SK-N-SH treated with all-trans-retinoic acid at 6 μM for 48 hours (cell line): ENCODE measurements at regions not wholly inside any gene's neighbourhood (a gene's known extent, or its start where the extent isn't known, plus 50 kb on each side); places are given as distances from the start of the nearest gene placed in this dataset.

ENCODE experiments used
- ARNTL ChIP-seq: fragments of 450-650 bp; formaldehyde crosslinking; IDR thresholded peaks from 2 replicates; pipeline ENCODE4 v1.5.0; 2020; ENCODE audit warnings: low read depth, mild to moderate bottlenecking, moderate library complexity, borderline replicate concordance
- ESRRG ChIP-seq: fragments of 250-450 bp; sonication (Bioruptor Pico); IDR thresholded peaks from 2 replicates; pipeline ENCODE4 v1.6.1; 2021; ENCODE audit warnings: mild to moderate bottlenecking
- RARB ChIP-seq: fragments of 250-450 bp; sonication (Bioruptor Pico); IDR thresholded peaks from 2 replicates; pipeline ENCODE4 v1.8.0; 2021; ENCODE audit warnings: mild to moderate bottlenecking, moderate library complexity
- SNAI2 ChIP-seq: fragments of 250-450 bp; sonication (Bioruptor Pico); IDR thresholded peaks from 2 replicates; pipeline ENCODE4 v1.5.0; 2020; ENCODE audit warnings: mild to moderate bottlenecking, moderate library complexity
- TOX ChIP-seq: fragments of 250-450 bp; sonication (Bioruptor Pico); IDR thresholded peaks from 2 replicates; pipeline ENCODE4 v1.8.0; 2021; ENCODE audit warnings: mild to moderate bottlenecking, moderate library complexity, borderline replicate concordance
- ZFP3 ChIP-seq: fragments of 250-450 bp; sonication (Bioruptor Pico); IDR thresholded peaks from 2 replicates; pipeline ENCODE4 v1.5.0; 2020; ENCODE audit warnings: mild to moderate bottlenecking, moderate library complexity
- ZFP30 ChIP-seq: fragments of 450-650 bp; formaldehyde crosslinking; IDR thresholded peaks from 2 replicates; pipeline ENCODE4 v1.5.0; 2022; ENCODE audit warnings: mild to moderate bottlenecking, moderate library complexity
- ZNF565 ChIP-seq: fragments of 450-650 bp; formaldehyde crosslinking; conservative IDR thresholded peaks from 2 replicates; pipeline ENCODE4 v1.5.0; 2020; ENCODE audit warnings: low read depth, mild to moderate bottlenecking, moderate library complexity
- ZNF70 ChIP-seq: fragments of 450-650 bp; formaldehyde crosslinking; IDR thresholded peaks from 2 replicates; pipeline ENCODE4 v1.5.0; 2020; ENCODE audit warnings: mild to moderate bottlenecking, moderate library complexity
- TF ChIP-seq, protein P1 (sequence below): fragments of 250-450 bp; sonication (Bioruptor Pico); IDR thresholded peaks from 2 replicates; pipeline ENCODE4 v1.5.1; 2020; ENCODE audit warnings: low read depth, mild to moderate bottlenecking, moderate library complexity
- TF ChIP-seq, protein P2 (sequence below): fragments of 250-450 bp; sonication (Bioruptor Pico); IDR thresholded peaks from 2 replicates; pipeline ENCODE4 v1.5.0; 2020; ENCODE audit warnings: mild to moderate bottlenecking, moderate library complexity

- TF ChIP-seq ZNF565 (CRISPR knock-in tag) (no peak), SNAI2 (CRISPR knock-in tag) (no peak), ZNF70 (CRISPR knock-in tag) (no peak), ESRRG (CRISPR knock-in tag) (no peak), TOX (CRISPR knock-in tag) (no peak), ARNTL (CRISPR knock-in tag) (no peak), RARB (CRISPR knock-in tag) (no peak), ZFP30 (CRISPR knock-in tag) (no peak), ZFP3 (CRISPR knock-in tag) (no peak)
- TF ChIP-seq, protein P1, sequence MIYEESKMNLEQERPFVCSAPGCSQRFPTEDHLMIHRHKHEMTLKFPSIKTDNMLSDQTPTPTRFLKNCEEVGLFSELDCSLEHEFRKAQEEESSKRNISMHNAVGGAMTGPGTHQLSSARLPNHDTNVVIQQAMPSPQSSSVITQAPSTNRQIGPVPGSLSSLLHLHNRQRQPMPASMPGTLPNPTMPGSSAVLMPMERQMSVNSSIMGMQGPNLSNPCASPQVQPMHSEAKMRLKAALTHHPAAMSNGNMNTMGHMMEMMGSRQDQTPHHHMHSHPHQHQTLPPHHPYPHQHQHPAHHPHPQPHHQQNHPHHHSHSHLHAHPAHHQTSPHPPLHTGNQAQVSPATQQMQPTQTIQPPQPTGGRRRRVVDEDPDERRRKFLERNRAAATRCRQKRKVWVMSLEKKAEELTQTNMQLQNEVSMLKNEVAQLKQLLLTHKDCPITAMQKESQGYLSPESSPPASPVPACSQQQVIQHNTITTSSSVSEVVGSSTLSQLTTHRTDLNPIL, result no peak
- TF ChIP-seq, protein P2, sequence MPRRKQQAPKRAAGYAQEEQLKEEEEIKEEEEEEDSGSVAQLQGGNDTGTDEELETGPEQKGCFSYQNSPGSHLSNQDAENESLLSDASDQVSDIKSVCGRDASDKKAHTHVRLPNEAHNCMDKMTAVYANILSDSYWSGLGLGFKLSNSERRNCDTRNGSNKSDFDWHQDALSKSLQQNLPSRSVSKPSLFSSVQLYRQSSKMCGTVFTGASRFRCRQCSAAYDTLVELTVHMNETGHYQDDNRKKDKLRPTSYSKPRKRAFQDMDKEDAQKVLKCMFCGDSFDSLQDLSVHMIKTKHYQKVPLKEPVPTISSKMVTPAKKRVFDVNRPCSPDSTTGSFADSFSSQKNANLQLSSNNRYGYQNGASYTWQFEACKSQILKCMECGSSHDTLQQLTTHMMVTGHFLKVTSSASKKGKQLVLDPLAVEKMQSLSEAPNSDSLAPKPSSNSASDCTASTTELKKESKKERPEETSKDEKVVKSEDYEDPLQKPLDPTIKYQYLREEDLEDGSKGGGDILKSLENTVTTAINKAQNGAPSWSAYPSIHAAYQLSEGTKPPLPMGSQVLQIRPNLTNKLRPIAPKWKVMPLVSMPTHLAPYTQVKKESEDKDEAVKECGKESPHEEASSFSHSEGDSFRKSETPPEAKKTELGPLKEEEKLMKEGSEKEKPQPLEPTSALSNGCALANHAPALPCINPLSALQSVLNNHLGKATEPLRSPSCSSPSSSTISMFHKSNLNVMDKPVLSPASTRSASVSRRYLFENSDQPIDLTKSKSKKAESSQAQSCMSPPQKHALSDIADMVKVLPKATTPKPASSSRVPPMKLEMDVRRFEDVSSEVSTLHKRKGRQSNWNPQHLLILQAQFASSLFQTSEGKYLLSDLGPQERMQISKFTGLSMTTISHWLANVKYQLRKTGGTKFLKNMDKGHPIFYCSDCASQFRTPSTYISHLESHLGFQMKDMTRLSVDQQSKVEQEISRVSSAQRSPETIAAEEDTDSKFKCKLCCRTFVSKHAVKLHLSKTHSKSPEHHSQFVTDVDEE, result no peak
Observed at GRCh38 chr11:93256623-93257022, 58.8 kb upstream of the SLC36A4 start.
